WI38 (cell line): ENCODE measurements at regions not wholly inside any gene's neighbourhood (a gene's known extent, or its start where the extent isn't known, plus 50 kb on each side); places are given as distances from the start of the nearest gene placed in this dataset.

Experiments
- H3K4me3 ChIP-seq: 2 replicates; pipeline ENCODE4 v1.5.1; 2011; ENCODE audit warnings: low read depth, mild to moderate bottlenecking, control low read depth, low read length
- CTCF ChIP-seq: IDR thresholded peaks from 2 replicates; pipeline ENCODE4 v1.5.1; 2012; ENCODE audit warnings: low read depth, mild to moderate bottlenecking, control low read depth, low read length

GRCh38 chr18:25451077-25451658 is 99.2 kb upstream of the ZNF521 start:
- no peak for TF ChIP-seq CTCF
- no peak overlapping the region for H3K4me3 ChIP-seq

GRCh38 chr18:25449046-25449445 is 97.1 kb upstream of the ZNF521 start:
- H3K4me3 ChIP-seq, result no peak overlapping the region

GRCh38 chr18:25446972-25447371 is 95.0 kb upstream of the ZNF521 start:
- no peak for TF ChIP-seq CTCF
- no peak overlapping the region for H3K4me3 ChIP-seq

More at GRCh38 chr18:25449046-25449445, 97.1 kb upstream of the ZNF521 start:
- no peak for TF ChIP-seq CTCF

GRCh38 chr18:25445430-25445829 is 93.5 kb upstream of the ZNF521 start:
- H3K4me3 ChIP-seq, result no peak overlapping the region
- TF ChIP-seq CTCF, result no peak

- no peak for TF ChIP-seq CTCF
- H3K4me3 ChIP-seq, result no peak overlapping the region
Observed at GRCh38 chr18:25443776-25444175, 91.8 kb upstream of the ZNF521 start.

GRCh38 chr18:25435149-25435782 is 83.3 kb upstream of the ZNF521 start:
- TF ChIP-seq CTCF, result no peak
- H3K4me3 ChIP-seq, result no peak overlapping the region

- no peak overlapping the region for H3K4me3 ChIP-seq
- TF ChIP-seq CTCF, result no peak
Observed at GRCh38 chr18:25434745-25435144, 82.8 kb upstream of the ZNF521 start.
